Fibroblast of lung (primary cell): ENCODE measurements at regions not wholly inside any gene's neighbourhood (a gene's known extent, or its start where the extent isn't known, plus 50 kb on each side); places are given as distances from the start of the nearest gene placed in this dataset.

Experiments used
- DNase-seq, 2 donors: peaks; one replicate each; pipeline versions ENCODE4 v3.0.0 to v3.0.0-alpha.2; 2010; ENCODE audit warnings: low read depth in 2 of 2
- H2AFZ ChIP-seq: 2 replicates; pipeline ENCODE4 v1.5.1; 2012; ENCODE audit warnings: low read length, control low read depth, inconsistent platforms
- H3K27ac ChIP-seq: 2 replicates; pipeline ENCODE4 v1.5.1; 2011; ENCODE audit warnings: low read length, control low read depth; ENCODE audit not compliant: insufficient read depth
- H3K27me3 ChIP-seq: 2 replicates; pipeline ENCODE4 v1.5.1; 2011; ENCODE audit warnings: mild to moderate bottlenecking, low read length; ENCODE audit not compliant: control insufficient read depth, insufficient read depth
- H3K36me3 ChIP-seq: 2 replicates; pipeline ENCODE4 v1.5.1; 2011; ENCODE audit warnings: low read length; ENCODE audit not compliant: control insufficient read depth, insufficient read depth
- H3K4me1 ChIP-seq: 2 replicates; pipeline ENCODE4 v1.5.1; 2011; ENCODE audit warnings: low read length; ENCODE audit not compliant: control insufficient read depth, insufficient read depth; ENCODE audit errors: extremely low read depth
- H3K4me2 ChIP-seq: 2 replicates; pipeline ENCODE4 v1.5.1; 2011; ENCODE audit warnings: low read length, control low read depth; ENCODE audit not compliant: insufficient read depth; ENCODE audit errors: extremely low read depth
- H3K4me3 ChIP-seq, 4 experiments: fragments of 200-600 bp in 1 of 4; sonication (generic) in 1 of 4; replicated peaks in 1 of 4; 2 replicates each; pipeline ENCODE4 v1.5.1; 2011 to 2016; ENCODE audit warnings: low read length in 4 of 4, low read depth in 3 of 4, mild to moderate bottlenecking in 3 of 4, control low read depth in 2 of 4, inconsistent platforms in 1 of 4, mixed read lengths in 1 of 4; ENCODE audit not compliant: insufficient read depth in 1 of 4; ENCODE audit errors: control extremely low read depth in 1 of 4
- H3K79me2 ChIP-seq: 2 replicates; pipeline ENCODE4 v1.5.1; 2012; ENCODE audit warnings: mild to moderate bottlenecking, low read length, inconsistent platforms; ENCODE audit not compliant: control insufficient read depth, insufficient read depth
- H3K9ac ChIP-seq: 2 replicates; pipeline ENCODE4 v1.5.1; 2011; ENCODE audit warnings: mild to moderate bottlenecking, low read length, control low read depth; ENCODE audit not compliant: insufficient read depth
- H3K9me3 ChIP-seq: 2 replicates; pipeline ENCODE4 v1.5.1; 2012; ENCODE audit warnings: low read depth, low read length; ENCODE audit not compliant: control insufficient read depth, insufficient read depth
- H4K20me1 ChIP-seq: 2 replicates; pipeline ENCODE4 v1.5.1; 2011; ENCODE audit warnings: low read length; ENCODE audit not compliant: control insufficient read depth, insufficient read depth; ENCODE audit errors: extremely low read depth
- CTCF ChIP-seq, 2 donors: IDR thresholded peaks in 1 of 2; conservative IDR thresholded peaks in 1 of 2; 1 replicate in 1 of 2; 2 replicates in 1 of 2; pipeline ENCODE4 v1.5.1; 2011 to 2012; ENCODE audit warnings: low read length in 2 of 2, control low read depth in 1 of 2, inconsistent platforms in 1 of 2, low read depth in 1 of 2, mild to moderate bottlenecking in 1 of 2
- EZH2 ChIP-seq: IDR thresholded peaks from 2 replicates; pipeline ENCODE4 v1.5.1; 2012; ENCODE audit warnings: low read length, control low read depth, mild to moderate bottlenecking; ENCODE audit errors: missing control alignments

- Histone ChIP-seq H3K4me2 (no peak overlapping the region), H3K27ac (no peak overlapping the region), H3K4me1 (peaks cover 4% of the 10 kb centered on the region), H4K20me1 (no peaks in the 10 kb centered on the region), H2AFZ (no peak overlapping the region), H3K9ac (no peak overlapping the region), H3K4me3 (no peak overlapping the region), H3K9me3 (no peaks in the 10 kb centered on the region), H3K36me3 (no peaks in the 10 kb centered on the region), H3K79me2 (no peaks in the 10 kb centered on the region), H3K27me3 (no peaks in the 10 kb centered on the region)
- no peak for DNase-seq
- TF ChIP-seq EZH2 (no peak), CTCF (conservative IDR thresholded peaks at IDR 0.05 in 1 of 2, IDR thresholded peaks at IDR 0.05 in 1 of 2; ENCODE audit: low read depth in 1 of 2, low read length in 2 of 2) (no peak)
Observed at GRCh38 chr3:64814351-64814750, 126.6 kb upstream of the ADAMTS9 start.

GRCh38 chr3:64813326-64813725 is 125.5 kb upstream of the ADAMTS9 start:
- H3K4me1 ChIP-seq = peaks cover 4% of the 10 kb centered on the region
- no peaks in the 10 kb centered on the region for H3K36me3 ChIP-seq
- no peaks in the 10 kb centered on the region for H3K27me3 ChIP-seq
- no peak overlapping the region for H3K4me2 ChIP-seq
- no peaks in the 10 kb centered on the region for H3K9me3 ChIP-seq
- H2AFZ ChIP-seq = no peak overlapping the region
- H3K4me3 ChIP-seq = no peak overlapping the region
- TF ChIP-seq EZH2 (no peak), CTCF (conservative IDR thresholded peaks at IDR 0.05 in 1 of 2, IDR thresholded peaks at IDR 0.05 in 1 of 2; ENCODE audit: low read depth in 1 of 2, low read length in 2 of 2) (no peak)
- DNase-seq = no peak
- no peak overlapping the region for H3K9ac ChIP-seq
- no peak overlapping the region for H3K27ac ChIP-seq
- H4K20me1 ChIP-seq = no peaks in the 10 kb centered on the region
- no peaks in the 10 kb centered on the region for H3K79me2 ChIP-seq

GRCh38 chr3:64809086-64809485 is 121.3 kb upstream of the ADAMTS9 start:
- Histone ChIP-seq H3K9me3 (no peaks in the 10 kb centered on the region), H2AFZ (no peak overlapping the region), H3K4me3 (no peak overlapping the region), H3K36me3 (no peaks in the 10 kb centered on the region), H4K20me1 (no peaks in the 10 kb centered on the region), H3K79me2 (no peaks in the 10 kb centered on the region), H3K4me1 (no peaks in the 10 kb centered on the region), H3K4me2 (no peak overlapping the region), H3K27me3 (no peaks in the 10 kb centered on the region), H3K27ac (no peak overlapping the region), H3K9ac (no peak overlapping the region)
- no peak for TF ChIP-seq EZH2
- no peak for TF ChIP-seq CTCF (conservative IDR thresholded peaks at IDR 0.05 in 1 of 2, IDR thresholded peaks at IDR 0.05 in 1 of 2; ENCODE audit: low read depth in 1 of 2, low read length in 2 of 2)
- no peak for DNase-seq
